ENCODE measurements at regions not wholly inside any gene's neighbourhood (a gene's known extent, or its start where the extent isn't known, plus 50 kb on each side); places are given as distances from the start of the nearest gene placed in this dataset.

DNA sequence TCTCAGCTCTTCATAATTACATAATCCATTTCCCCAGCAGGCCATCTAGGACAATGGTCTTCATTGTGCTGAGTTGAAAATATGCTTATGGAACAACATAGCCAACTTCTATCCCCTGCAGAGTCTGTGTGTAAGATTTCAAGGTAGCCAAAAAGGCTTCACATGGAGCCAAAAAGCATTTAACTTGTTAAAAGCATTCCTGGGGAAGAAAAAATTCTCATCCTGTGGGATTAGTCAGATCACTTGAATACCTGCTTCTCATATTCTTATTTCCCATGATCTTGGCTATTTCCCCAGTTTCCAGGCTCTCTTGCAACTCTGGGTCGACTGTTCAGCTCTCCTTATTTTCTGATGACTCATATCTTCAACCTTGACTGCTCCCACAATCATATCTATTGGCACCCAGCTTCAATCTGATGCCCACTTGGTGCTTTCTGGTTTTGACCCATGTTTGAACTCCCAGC lies 178.9 kb downstream of the KLHL28 start:
- TF ChIP-seq POLR2AphosphoS5 (IDR thresholded peaks at IDR 0.05; ENCODE audit: low read depth, low read length): no peak
- no peak for TF ChIP-seq POLR2A (IDR thresholded peaks at IDR 0.05; ENCODE audit: low read depth, low read length)
- TF ChIP-seq TAF1 (IDR thresholded peaks at IDR 0.05; ENCODE audit: borderline replicate concordance, low read depth, low read length): no peak
- FAIRE-seq (no peak), DNase-seq (ENCODE audit: insufficient read length) (no peak)

DNA sequence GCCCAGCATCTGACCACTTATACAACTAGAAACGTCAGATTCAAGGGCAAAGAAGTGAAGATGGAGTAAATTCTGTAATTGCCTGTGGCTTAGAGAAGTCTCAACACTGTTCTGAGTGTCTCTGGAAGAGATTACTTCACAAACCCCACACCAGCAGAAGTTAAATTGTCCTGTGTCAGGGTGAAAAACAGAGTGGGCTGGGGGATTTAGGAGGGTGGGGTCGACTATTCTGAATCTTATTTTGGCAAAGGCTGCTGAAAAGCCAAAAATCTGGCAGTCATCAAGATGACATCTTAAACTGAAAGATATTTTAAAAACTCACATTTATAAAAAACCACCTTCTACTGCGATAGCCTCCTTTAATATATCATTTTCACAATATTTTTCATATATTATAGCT lies 180.8 kb downstream of the KLHL28 start:
- DNase-seq (ENCODE audit: insufficient read length) (no peak), FAIRE-seq (no peak)
- TF ChIP-seq TAF1 (IDR thresholded peaks at IDR 0.05; ENCODE audit: borderline replicate concordance, low read depth, low read length) (no peak), POLR2A (IDR thresholded peaks at IDR 0.05; ENCODE audit: low read depth, low read length) (no peak), POLR2AphosphoS5 (IDR thresholded peaks at IDR 0.05; ENCODE audit: low read depth, low read length) (no peak)

DNA sequence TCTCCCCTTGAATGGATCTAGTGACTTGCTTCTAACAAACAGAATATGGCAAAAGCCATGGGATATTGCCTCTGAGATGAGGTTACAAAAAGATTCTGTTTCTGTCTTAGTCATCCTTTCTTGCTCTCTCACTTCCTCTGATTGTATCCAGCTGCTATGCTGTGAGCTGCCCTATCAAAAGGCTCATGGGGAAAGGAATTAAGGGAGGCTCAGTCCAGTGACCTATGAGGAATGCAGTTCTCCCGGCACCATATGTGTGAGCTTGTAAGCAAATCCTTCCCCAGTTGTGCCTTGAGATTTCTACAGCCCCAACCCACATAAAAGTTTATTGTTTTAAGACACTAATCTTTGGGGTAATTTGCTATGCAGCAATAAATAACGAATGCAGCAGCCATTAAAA lies 183.1 kb downstream of the KLHL28 start:
- DNase-seq (ENCODE audit: insufficient read length) (no peak), FAIRE-seq (no peak)
- TF ChIP-seq POLR2A (IDR thresholded peaks at IDR 0.05; ENCODE audit: low read depth, low read length): no peak
- no peak for TF ChIP-seq POLR2AphosphoS5 (IDR thresholded peaks at IDR 0.05; ENCODE audit: low read depth, low read length)
- no peak for TF ChIP-seq TAF1 (IDR thresholded peaks at IDR 0.05; ENCODE audit: borderline replicate concordance, low read depth, low read length)

DNA sequence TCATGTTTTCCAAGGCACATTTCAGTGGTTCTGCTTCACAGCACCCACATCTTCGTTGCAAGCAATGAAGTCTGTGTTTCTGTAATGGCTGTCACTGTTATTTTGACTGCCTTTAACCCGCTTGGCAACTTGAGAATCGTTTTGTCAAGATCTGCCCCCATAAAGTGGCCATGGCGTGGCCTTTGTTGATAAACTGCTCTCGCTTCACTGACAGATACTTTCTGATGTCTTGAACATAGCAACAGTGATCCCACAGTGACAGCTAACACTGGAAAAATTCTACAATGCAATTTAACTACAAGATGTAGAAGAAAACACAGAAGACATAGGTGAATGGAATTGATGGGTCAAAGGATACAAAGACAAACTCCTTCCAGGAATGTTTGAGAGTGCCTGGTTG lies 184.2 kb downstream of the KLHL28 start:
- no peak for DNase-seq (ENCODE audit: insufficient read length)
- FAIRE-seq: no peak

DNA sequence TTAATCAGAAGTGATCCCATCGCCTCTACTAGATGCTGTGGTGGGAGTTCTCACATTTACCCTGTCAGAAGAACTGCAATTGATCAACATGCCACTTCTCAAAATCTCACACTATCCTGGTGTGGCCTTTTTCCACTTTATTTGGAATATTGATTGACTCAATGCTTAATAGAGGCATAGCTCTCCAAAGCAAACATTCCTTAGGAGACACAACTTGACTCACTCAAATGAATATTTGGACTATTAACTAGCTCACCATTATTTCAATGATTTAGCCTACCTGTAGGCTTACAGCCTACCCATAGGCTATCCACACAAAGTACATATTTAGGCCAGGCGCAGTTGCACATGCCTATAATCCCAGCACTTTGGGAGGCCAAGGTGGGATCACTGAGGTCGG lies 186.5 kb downstream of the KLHL28 start:
- FAIRE-seq: no peak
- TF ChIP-seq POLR2AphosphoS5 (IDR thresholded peaks at IDR 0.05; ENCODE audit: low read depth, low read length): no peak
- no peak for TF ChIP-seq TAF1 (IDR thresholded peaks at IDR 0.05; ENCODE audit: borderline replicate concordance, low read depth, low read length)
- TF ChIP-seq POLR2A (IDR thresholded peaks at IDR 0.05; ENCODE audit: low read depth, low read length): no peak
- DNase-seq (ENCODE audit: insufficient read length): no peak

More for the DNA sequence above, 184.2 kb downstream of the KLHL28 start:
- TF ChIP-seq TAF1 (IDR thresholded peaks at IDR 0.05; ENCODE audit: borderline replicate concordance, low read depth, low read length): no peak
- TF ChIP-seq POLR2A (IDR thresholded peaks at IDR 0.05; ENCODE audit: low read depth, low read length): no peak
- no peak for TF ChIP-seq POLR2AphosphoS5 (IDR thresholded peaks at IDR 0.05; ENCODE audit: low read depth, low read length)

DNA sequence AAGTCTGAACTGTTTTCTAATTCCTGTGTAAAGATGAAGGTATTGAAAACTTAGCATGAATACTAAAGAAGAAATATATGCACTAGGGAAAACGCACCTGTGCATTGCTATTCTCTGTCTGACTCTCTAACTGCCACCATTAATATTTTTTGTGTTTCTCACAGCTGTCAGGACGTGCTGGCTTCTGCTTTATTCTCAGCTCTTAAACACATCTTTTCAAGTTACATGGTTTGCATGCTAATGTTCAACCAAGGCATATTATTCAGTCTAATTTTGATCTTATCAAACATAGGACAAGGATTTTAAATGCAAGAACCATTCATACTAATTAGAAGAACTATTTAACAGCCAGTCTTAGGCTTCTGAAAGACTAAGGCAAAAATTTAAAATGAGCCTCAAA lies 187.4 kb downstream of the KLHL28 start:
- DNase-seq (ENCODE audit: insufficient read length): no peak
- FAIRE-seq: no peak
- TF ChIP-seq POLR2AphosphoS5 (IDR thresholded peaks at IDR 0.05; ENCODE audit: low read depth, low read length) (no peak), POLR2A (IDR thresholded peaks at IDR 0.05; ENCODE audit: low read depth, low read length) (no peak), TAF1 (IDR thresholded peaks at IDR 0.05; ENCODE audit: borderline replicate concordance, low read depth, low read length) (no peak)

DNA sequence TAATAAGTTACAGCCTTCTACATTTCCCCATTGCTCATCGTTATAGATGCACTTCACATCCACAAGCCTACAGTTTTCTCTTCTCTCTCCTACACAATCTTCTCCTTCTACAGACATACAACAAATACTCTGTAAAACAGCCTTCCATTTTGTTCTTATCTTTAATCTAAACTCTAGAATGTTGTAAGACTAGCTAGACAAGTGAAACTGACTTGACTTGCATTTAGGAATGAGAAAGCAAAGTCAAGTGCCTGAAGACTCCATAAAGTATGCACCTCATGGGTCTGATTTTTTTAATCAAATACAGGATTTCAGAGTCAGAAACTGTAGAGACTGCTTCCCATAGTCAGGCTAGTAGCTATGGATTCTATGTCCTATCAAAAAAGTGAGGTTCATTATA lies 190.3 kb downstream of the KLHL28 start:
- TF ChIP-seq POLR2A (IDR thresholded peaks at IDR 0.05; ENCODE audit: low read depth, low read length) (no peak), POLR2AphosphoS5 (IDR thresholded peaks at IDR 0.05; ENCODE audit: low read depth, low read length) (no peak), TAF1 (IDR thresholded peaks at IDR 0.05; ENCODE audit: borderline replicate concordance, low read depth, low read length) (no peak)
- no peak for DNase-seq (ENCODE audit: insufficient read length)
- no peak for FAIRE-seq

DNA sequence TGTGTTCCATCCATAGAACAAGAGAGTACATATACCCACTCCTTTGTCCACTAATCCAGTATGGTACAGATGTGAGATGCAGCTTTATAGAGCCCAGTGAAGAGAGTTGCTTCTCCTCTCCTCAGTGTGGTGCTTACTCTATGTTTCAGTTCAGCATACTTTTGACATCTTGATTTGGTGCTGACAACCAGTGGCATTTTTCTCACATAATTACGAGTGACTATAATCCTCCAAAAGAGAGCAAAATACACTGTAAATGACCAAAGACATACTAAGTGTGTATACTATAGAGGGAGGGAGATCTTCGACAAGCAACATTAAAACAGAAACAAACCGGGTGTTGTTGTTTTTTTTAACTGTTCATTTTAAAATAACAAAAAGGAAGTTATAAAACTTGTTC lies 191.5 kb downstream of the KLHL28 start:
- DNase-seq (ENCODE audit: insufficient read length) (no peak), FAIRE-seq (no peak)
- TF ChIP-seq POLR2AphosphoS5 (IDR thresholded peaks at IDR 0.05; ENCODE audit: low read depth, low read length) (no peak), POLR2A (IDR thresholded peaks at IDR 0.05; ENCODE audit: low read depth, low read length) (no peak), TAF1 (IDR thresholded peaks at IDR 0.05; ENCODE audit: borderline replicate concordance, low read depth, low read length) (no peak)

DNA sequence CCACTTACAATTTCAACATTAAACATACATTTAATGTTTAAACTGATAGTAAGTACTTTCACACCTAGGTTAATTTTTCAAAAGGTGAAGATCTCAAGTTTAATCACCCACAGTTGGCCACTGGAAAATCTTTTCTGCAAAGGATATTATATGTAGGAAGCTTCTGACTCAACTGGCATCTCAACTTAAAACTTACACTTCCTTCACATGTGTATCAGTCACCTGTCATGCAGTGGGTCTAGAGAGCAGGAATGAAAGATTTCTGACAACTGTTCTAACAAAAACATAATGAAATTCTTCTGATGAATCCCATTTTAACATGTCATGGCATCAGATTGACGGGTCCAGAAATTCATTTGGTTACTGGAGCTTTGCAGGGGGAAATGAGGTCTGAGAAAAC lies 192.8 kb downstream of the KLHL28 start:
- DNase-seq (ENCODE audit: insufficient read length) (no peak), FAIRE-seq (no peak)

DNA sequence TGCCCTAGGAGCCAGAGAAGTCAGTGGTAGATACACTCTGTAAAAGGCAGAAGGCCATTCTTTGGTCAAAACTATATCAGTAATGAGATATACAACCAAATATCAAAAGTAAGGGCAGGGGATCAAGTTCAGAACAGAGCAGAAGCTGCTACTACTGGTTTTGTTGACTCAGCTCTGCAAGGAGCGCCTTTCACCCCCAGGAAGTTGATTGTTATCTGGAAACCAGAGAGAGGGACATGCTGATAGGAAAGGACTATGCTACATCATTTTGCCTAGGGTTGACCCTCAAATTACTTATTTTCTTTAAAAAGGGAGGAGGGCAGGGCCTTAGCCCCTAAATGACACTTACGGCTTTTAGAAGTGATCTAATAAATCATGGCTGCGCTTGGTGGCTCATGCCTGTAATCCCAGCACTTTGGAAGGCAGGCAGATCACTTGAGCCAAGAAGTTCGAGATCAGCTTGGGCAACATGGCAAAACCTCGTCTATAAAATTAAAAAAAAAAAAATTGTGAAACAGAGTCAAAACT lies 194.0 kb downstream of the KLHL28 start:
- DNase-seq (ENCODE audit: insufficient read length): no peak
- TF ChIP-seq POLR2A (IDR thresholded peaks at IDR 0.05; ENCODE audit: low read depth, low read length): no peak
- TF ChIP-seq TAF1 (IDR thresholded peaks at IDR 0.05; ENCODE audit: borderline replicate concordance, low read depth, low read length): no peak
- TF ChIP-seq POLR2AphosphoS5 (IDR thresholded peaks at IDR 0.05; ENCODE audit: low read depth, low read length): no peak
- no peak for FAIRE-seq

More for the DNA sequence above, 192.8 kb downstream of the KLHL28 start:
- TF ChIP-seq POLR2AphosphoS5 (IDR thresholded peaks at IDR 0.05; ENCODE audit: low read depth, low read length) (no peak), TAF1 (IDR thresholded peaks at IDR 0.05; ENCODE audit: borderline replicate concordance, low read depth, low read length) (no peak), POLR2A (IDR thresholded peaks at IDR 0.05; ENCODE audit: low read depth, low read length) (no peak)

DNA sequence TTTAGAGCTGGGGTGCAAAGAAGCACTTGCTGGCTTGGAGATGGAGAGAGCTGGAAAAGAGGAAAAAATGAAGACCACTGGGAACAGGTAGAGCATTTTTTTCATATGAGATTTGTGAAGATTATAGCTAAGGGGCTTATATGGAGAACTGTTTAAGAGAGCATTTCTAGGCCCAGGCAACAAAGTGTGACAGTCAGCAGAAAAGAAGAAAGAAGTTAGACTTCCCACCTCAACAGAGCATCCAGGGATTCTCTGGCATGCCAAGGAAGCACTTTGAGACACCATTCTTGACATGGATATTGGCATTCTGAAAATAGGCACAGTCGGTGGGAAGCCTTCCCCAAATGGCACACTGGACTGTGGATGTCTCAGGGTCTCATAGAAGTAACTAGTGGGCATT lies 195.5 kb downstream of the KLHL28 start:
- no peak for FAIRE-seq
- no peak for DNase-seq (ENCODE audit: insufficient read length)
- no peak for TF ChIP-seq POLR2AphosphoS5 (IDR thresholded peaks at IDR 0.05; ENCODE audit: low read depth, low read length)
- TF ChIP-seq POLR2A (IDR thresholded peaks at IDR 0.05; ENCODE audit: low read depth, low read length): no peak
- no peak for TF ChIP-seq TAF1 (IDR thresholded peaks at IDR 0.05; ENCODE audit: borderline replicate concordance, low read depth, low read length)

DNA sequence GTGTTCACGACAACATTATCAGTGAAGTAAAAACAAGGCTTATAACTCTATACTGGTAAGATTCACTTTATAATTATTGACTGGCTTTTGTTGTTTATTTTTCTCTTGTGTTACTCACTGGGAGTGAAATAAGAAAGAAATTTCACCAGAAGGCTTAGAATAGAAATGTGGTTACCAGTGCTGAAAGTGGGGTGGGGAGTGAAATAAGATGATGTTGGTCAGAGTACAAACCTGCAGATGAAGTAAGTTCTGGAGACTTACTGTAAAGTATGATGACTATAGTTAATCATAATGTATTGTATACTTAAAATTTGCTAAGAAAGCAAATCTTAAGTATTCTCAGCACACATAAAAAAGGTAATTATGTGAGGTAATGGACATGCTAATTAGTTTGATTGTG lies 198.4 kb downstream of the KLHL28 start:
- no peak for TF ChIP-seq POLR2A (IDR thresholded peaks at IDR 0.05; ENCODE audit: low read depth, low read length)
- no peak for TF ChIP-seq TAF1 (IDR thresholded peaks at IDR 0.05; ENCODE audit: borderline replicate concordance, low read depth, low read length)
- no peak for TF ChIP-seq POLR2AphosphoS5 (IDR thresholded peaks at IDR 0.05; ENCODE audit: low read depth, low read length)
- no peak for FAIRE-seq
- no peak for DNase-seq (ENCODE audit: insufficient read length)
